Trophoblast cell (in vitro differentiated cells and primary cell): ENCODE measurements at regions not wholly inside any gene's neighbourhood (a gene's known extent, or its start where the extent isn't known, plus 50 kb on each side); places are given as distances from the start of the nearest gene placed in this dataset.
"Not testable (repeated sequence)": the region's sequence is repeated elsewhere in the genome, so short reads cannot be mapped to it uniquely, and the experiment has no call there.

Experiments used
- DNase-seq, 2 donors: peaks; one replicate each; pipeline ENCODE4 v3.0.0-alpha.2; 2016
- H2AFZ ChIP-seq: 2 replicates; pipeline ENCODE4 v1.6.1; 2013; ENCODE audit warnings: low read length, moderate library complexity, mild to moderate bottlenecking; ENCODE audit not compliant: insufficient read depth, poor library complexity
- H2AK5ac ChIP-seq: 2 replicates; pipeline ENCODE4 v1.6.1; 2013; ENCODE audit warnings: mild to moderate bottlenecking, low read length
- H2BK120ac ChIP-seq: 2 replicates; pipeline ENCODE4 v1.6.1; 2013; ENCODE audit warnings: low read length, mild to moderate bottlenecking, moderate library complexity; ENCODE audit not compliant: insufficient read depth, poor library complexity
- H2BK12ac ChIP-seq: 2 replicates; pipeline ENCODE4 v1.6.1; 2013; ENCODE audit warnings: mild to moderate bottlenecking, low read length, moderate library complexity
- H2BK5ac ChIP-seq: 2 replicates; pipeline ENCODE4 v1.6.1; 2013; ENCODE audit warnings: low read length, low read depth, moderate library complexity, mild to moderate bottlenecking; ENCODE audit not compliant: poor library complexity
- H3K14ac ChIP-seq: 2 replicates; pipeline ENCODE4 v1.6.1; 2013; ENCODE audit warnings: mild to moderate bottlenecking, low read length
- H3K18ac ChIP-seq: 2 replicates; pipeline ENCODE4 v1.6.1; 2013; ENCODE audit warnings: mild to moderate bottlenecking, low read length
- H3K23ac ChIP-seq: 2 replicates; pipeline ENCODE4 v1.6.1; 2013; ENCODE audit warnings: low read length
- H3K27ac ChIP-seq: 2 replicates; pipeline ENCODE4 v1.5.1; 2013; ENCODE audit warnings: low read depth, mild to moderate bottlenecking, inconsistent platforms, low read length, moderate library complexity
- H3K27me3 ChIP-seq: 2 replicates; pipeline ENCODE4 v1.6.1; 2013; ENCODE audit warnings: inconsistent platforms, mild to moderate bottlenecking, low read length, moderate library complexity; ENCODE audit not compliant: insufficient read depth
- H3K36me3 ChIP-seq, 2 experiments: 1 replicate in 1 of 2; 2 replicates in 1 of 2; pipeline ENCODE4 v1.6.1; 2013; ENCODE audit warnings: low read length in 2 of 2, mild to moderate bottlenecking in 2 of 2, moderate library complexity in 1 of 2; ENCODE audit not compliant: insufficient read depth in 2 of 2, control insufficient read depth in 1 of 2
- H3K4ac ChIP-seq: 2 replicates; pipeline ENCODE4 v1.6.1; 2013; ENCODE audit warnings: low read depth, mild to moderate bottlenecking, low read length, moderate library complexity
- H3K4me1 ChIP-seq, 2 experiments: 1 replicate in 1 of 2; 2 replicates in 1 of 2; pipeline ENCODE4 v1.6.1; 2013; ENCODE audit warnings: low read length in 2 of 2, mild to moderate bottlenecking in 2 of 2, moderate library complexity in 1 of 2; ENCODE audit not compliant: insufficient read depth in 2 of 2, control insufficient read depth in 1 of 2
- H3K4me2 ChIP-seq: 2 replicates; pipeline ENCODE4 v1.6.1; 2013; ENCODE audit warnings: inconsistent platforms, mild to moderate bottlenecking, low read length, moderate library complexity
- H3K4me3 ChIP-seq: 2 replicates; pipeline ENCODE4 v1.5.1; 2013; ENCODE audit warnings: mild to moderate bottlenecking, low read depth, low read length, inconsistent platforms
- H3K79me1 ChIP-seq: one replicate; pipeline ENCODE4 v1.6.1; 2013; ENCODE audit warnings: low read length
- H3K79me2 ChIP-seq: 2 replicates; pipeline ENCODE4 v1.6.1; 2013; ENCODE audit warnings: low read length, mild to moderate bottlenecking; ENCODE audit not compliant: control insufficient read depth, insufficient read depth, poor library complexity
- H3K9ac ChIP-seq: 2 replicates; pipeline ENCODE4 v1.6.1; 2013; ENCODE audit warnings: mild to moderate bottlenecking, low read length
- H3K9me3 ChIP-seq: 2 replicates; pipeline ENCODE4 v1.6.1; 2013; ENCODE audit warnings: low read depth, mild to moderate bottlenecking, control low read depth, inconsistent platforms, low read length; ENCODE audit not compliant: insufficient read depth
- H4K12ac ChIP-seq: 2 replicates; pipeline ENCODE4 v1.6.1; 2013; ENCODE audit warnings: low read depth, mild to moderate bottlenecking, low read length, moderate library complexity
- H4K8ac ChIP-seq: 2 replicates; pipeline ENCODE4 v1.6.1; 2013; ENCODE audit warnings: low read depth, mild to moderate bottlenecking, low read length, moderate library complexity
- H4K91ac ChIP-seq: one replicate; pipeline ENCODE4 v1.6.1; 2013; ENCODE audit warnings: low read depth, mild to moderate bottlenecking, low read length, moderate library complexity
- WGBS: extraction: QIAGEN DNeasy Blood & Tissue Kit; methylation state at CpG from one replicate; pipeline ENCODE4 v1.1.7; 2013; ENCODE audit warnings: missing lambda C conversion rate; ENCODE audit not compliant: insufficient read length, insufficient coverage; ENCODE audit errors: extremely low coverage; 5-methylcytosine and 5-hydroxymethylcytosine counted together

- H3K79me1 ChIP-seq, H3K9ac ChIP-seq, H4K8ac ChIP-seq, H3K4me2 ChIP-seq, H3K23ac ChIP-seq, H3K27ac ChIP-seq, H3K36me3 ChIP-seq, H3K4me3 ChIP-seq, H3K4me1 ChIP-seq, H3K4ac ChIP-seq, H3K9me3 ChIP-seq, H3K79me2 ChIP-seq, H2BK12ac ChIP-seq, H4K91ac ChIP-seq, H2AFZ ChIP-seq, H2BK120ac ChIP-seq, H3K27me3 ChIP-seq, H3K18ac ChIP-seq, H3K14ac ChIP-seq, H2BK5ac ChIP-seq, H4K12ac ChIP-seq, H2AK5ac ChIP-seq, DNase-seq: not testable (repeated sequence)
- no CpG with 5 or more reads among the region's 12 CpGs for WGBS
These were observed 62.4 kb downstream of the FOXA2 start for GRCh38 chr20:22521940-22522339.

GRCh38 chr20:22520381-22520780 lies 64.0 kb downstream of the FOXA2 start:
- no peak overlapping the region for H2AFZ ChIP-seq
- DNase-seq, result no peak
- H3K27ac ChIP-seq, result no peak overlapping the region
- no peak overlapping the region for H3K23ac ChIP-seq
- no peak overlapping the region for H2AK5ac ChIP-seq
- no peaks in the 10 kb centered on the region for H3K79me2 ChIP-seq
- H3K4me2 ChIP-seq, result no peak overlapping the region
- no peak overlapping the region for H4K8ac ChIP-seq
- WGBS, result no CpG with 5 or more reads among the region's 8 CpGs
- H3K4me1 ChIP-seq, result no peaks in the 10 kb centered on the region
- no peak overlapping the region for H3K14ac ChIP-seq
- H3K9me3 ChIP-seq, result peaks cover 2% of the 10 kb centered on the region
- no peak overlapping the region for H3K4ac ChIP-seq
- no peak overlapping the region for H3K4me3 ChIP-seq
- H2BK120ac ChIP-seq, result no peak overlapping the region
- no peak overlapping the region for H2BK5ac ChIP-seq
- H3K27me3 ChIP-seq, result no peaks in the 10 kb centered on the region
- H3K79me1 ChIP-seq, result no peaks in the 10 kb centered on the region
- no peak overlapping the region for H3K9ac ChIP-seq
- no peak overlapping the region for H3K18ac ChIP-seq
- no peak overlapping the region for H4K12ac ChIP-seq
- no peak overlapping the region for H2BK12ac ChIP-seq
- H3K36me3 ChIP-seq, result no peaks in the 10 kb centered on the region
- no peak overlapping the region for H4K91ac ChIP-seq

- Histone ChIP-seq H3K14ac (no peak overlapping the region), H3K4me2 (no peak overlapping the region), H4K12ac (no peak overlapping the region), H3K4me1 (no peaks in the 10 kb centered on the region), H3K79me1 (no peaks in the 10 kb centered on the region), H4K91ac (no peak overlapping the region), H2AFZ (no peak overlapping the region), H3K9me3 (no peaks in the 10 kb centered on the region), H3K9ac (no peak overlapping the region), H3K23ac (no peak overlapping the region), H3K4ac (no peak overlapping the region), H3K36me3 (no peaks in the 10 kb centered on the region), H2BK120ac (no peak overlapping the region), H3K4me3 (no peak overlapping the region), H3K27me3 (no peaks in the 10 kb centered on the region), H3K18ac (no peak overlapping the region), H3K79me2 (no peaks in the 10 kb centered on the region), H3K27ac (no peak overlapping the region), H4K8ac (no peak overlapping the region), H2AK5ac (no peak overlapping the region), H2BK5ac (no peak overlapping the region), H2BK12ac (no peak overlapping the region)
- no CpG with 5 or more reads among the region's 5 CpGs for WGBS
- DNase-seq, result no peak
These were observed 69.1 kb downstream of the FOXA2 start for GRCh38 chr20:22515264-22515663.

- H4K91ac ChIP-seq, result no peak overlapping the region
- no peaks in the 10 kb centered on the region for H3K79me1 ChIP-seq
- H3K36me3 ChIP-seq, result no peaks in the 10 kb centered on the region
- H3K27me3 ChIP-seq, result no peaks in the 10 kb centered on the region
- no peak overlapping the region for H3K18ac ChIP-seq
- no peak overlapping the region for H2BK5ac ChIP-seq
- no peak overlapping the region for H3K4ac ChIP-seq
- no peak overlapping the region for H3K27ac ChIP-seq
- no peak overlapping the region for H2BK120ac ChIP-seq
- no peaks in the 10 kb centered on the region for H3K9me3 ChIP-seq
- H3K4me1 ChIP-seq, result no peaks in the 10 kb centered on the region
- no peak overlapping the region for H3K9ac ChIP-seq
- H4K8ac ChIP-seq, result no peak overlapping the region
- WGBS, result no CpG with 5 or more reads among the region's 4 CpGs
- H2BK12ac ChIP-seq, result no peak overlapping the region
- no peak overlapping the region for H4K12ac ChIP-seq
- H3K79me2 ChIP-seq, result no peaks in the 10 kb centered on the region
- DNase-seq, result no peak
- H2AFZ ChIP-seq, result no peak overlapping the region
- no peak overlapping the region for H3K4me3 ChIP-seq
- no peak overlapping the region for H2AK5ac ChIP-seq
- no peak overlapping the region for H3K14ac ChIP-seq
- H3K4me2 ChIP-seq, result no peak overlapping the region
- H3K23ac ChIP-seq, result no peak overlapping the region
These were observed 70.8 kb downstream of the FOXA2 start for GRCh38 chr20:22513574-22513973.
